ENCODE measurements at regions not wholly inside any gene's neighbourhood (a gene's known extent, or its start where the extent isn't known, plus 50 kb on each side); places are given as distances from the start of the nearest gene placed in this dataset.
"Not testable (repeated sequence)": the region's sequence is repeated elsewhere in the genome, so short reads cannot be mapped to it uniquely, and the experiment has no call there.

- not testable (repeated sequence) for H3K27me3 ChIP-seq (ENCODE audit: control insufficient read depth, insufficient read depth, low read length); H3K36me3 ChIP-seq (ENCODE audit: control insufficient read depth, insufficient read depth, low read length); H3K9me3 ChIP-seq (ENCODE audit: control insufficient read depth, insufficient read depth, low read length); H3K9ac ChIP-seq (ENCODE audit: low read depth, low read length); H3K4me3 ChIP-seq (ENCODE audit: low read depth, low read length); H3K4me1 ChIP-seq (ENCODE audit: control insufficient read depth, insufficient read depth, low read length); H3K27ac ChIP-seq (ENCODE audit: low read depth, low read length)
These were observed 176.1 kb downstream of the BTBD3 start for GRCh38 chr20:12093797-12094190.

GRCh38 chr20:12095180-12095920 is 177.7 kb downstream of the BTBD3 start:
- H3K9me3 ChIP-seq (ENCODE audit: control insufficient read depth, insufficient read depth, low read length), result no peaks in the 10 kb centered on the region
- no peaks in the 10 kb centered on the region for H3K36me3 ChIP-seq (ENCODE audit: control insufficient read depth, insufficient read depth, low read length)
- H3K27me3 ChIP-seq (ENCODE audit: control insufficient read depth, insufficient read depth, low read length), result no peaks in the 10 kb centered on the region
- H3K4me3 ChIP-seq (ENCODE audit: low read depth, low read length), result no peak overlapping the region
- H3K4me1 ChIP-seq (ENCODE audit: control insufficient read depth, insufficient read depth, low read length), result no peaks in the 10 kb centered on the region
- H3K9ac ChIP-seq (ENCODE audit: low read depth, low read length), result no peak overlapping the region
- no peak overlapping the region for H3K27ac ChIP-seq (ENCODE audit: low read depth, low read length)

- no peaks in the 10 kb centered on the region for H3K9me3 ChIP-seq (ENCODE audit: control insufficient read depth, insufficient read depth, low read length)
- no peak overlapping the region for H3K4me3 ChIP-seq (ENCODE audit: low read depth, low read length)
- no peaks in the 10 kb centered on the region for H3K36me3 ChIP-seq (ENCODE audit: control insufficient read depth, insufficient read depth, low read length)
- no peak overlapping the region for H3K9ac ChIP-seq (ENCODE audit: low read depth, low read length)
- no peaks in the 10 kb centered on the region for H3K4me1 ChIP-seq (ENCODE audit: control insufficient read depth, insufficient read depth, low read length)
- no peaks in the 10 kb centered on the region for H3K27me3 ChIP-seq (ENCODE audit: control insufficient read depth, insufficient read depth, low read length)
- H3K27ac ChIP-seq (ENCODE audit: low read depth, low read length), result no peak overlapping the region
These were observed 180.7 kb downstream of the BTBD3 start for GRCh38 chr20:12098421-12098820.

- H3K4me3 ChIP-seq (ENCODE audit: low read depth, low read length), result no peak overlapping the region
- no peaks in the 10 kb centered on the region for H3K36me3 ChIP-seq (ENCODE audit: control insufficient read depth, insufficient read depth, low read length)
- H3K4me1 ChIP-seq (ENCODE audit: control insufficient read depth, insufficient read depth, low read length), result no peaks in the 10 kb centered on the region
- H3K9me3 ChIP-seq (ENCODE audit: control insufficient read depth, insufficient read depth, low read length), result no peaks in the 10 kb centered on the region
- H3K27me3 ChIP-seq (ENCODE audit: control insufficient read depth, insufficient read depth, low read length), result no peaks in the 10 kb centered on the region
- H3K9ac ChIP-seq (ENCODE audit: low read depth, low read length), result no peak overlapping the region
- no peak overlapping the region for H3K27ac ChIP-seq (ENCODE audit: low read depth, low read length)
These were observed 191.2 kb downstream of the BTBD3 start for GRCh38 chr20:12108846-12109245.

GRCh38 chr20:12110274-12110673 is 192.6 kb downstream of the BTBD3 start:
- H3K36me3 ChIP-seq (ENCODE audit: control insufficient read depth, insufficient read depth, low read length), result no peaks in the 10 kb centered on the region
- H3K27ac ChIP-seq (ENCODE audit: low read depth, low read length), result no peak overlapping the region
- H3K9ac ChIP-seq (ENCODE audit: low read depth, low read length), result no peak overlapping the region
- no peaks in the 10 kb centered on the region for H3K9me3 ChIP-seq (ENCODE audit: control insufficient read depth, insufficient read depth, low read length)
- no peak overlapping the region for H3K4me3 ChIP-seq (ENCODE audit: low read depth, low read length)
- no peaks in the 10 kb centered on the region for H3K4me1 ChIP-seq (ENCODE audit: control insufficient read depth, insufficient read depth, low read length)
- H3K27me3 ChIP-seq (ENCODE audit: control insufficient read depth, insufficient read depth, low read length), result no peaks in the 10 kb centered on the region

- no peaks in the 10 kb centered on the region for H3K36me3 ChIP-seq (ENCODE audit: control insufficient read depth, insufficient read depth, low read length)
- no peak overlapping the region for H3K4me3 ChIP-seq (ENCODE audit: low read depth, low read length)
- no peak overlapping the region for H3K27ac ChIP-seq (ENCODE audit: low read depth, low read length)
- no peaks in the 10 kb centered on the region for H3K9me3 ChIP-seq (ENCODE audit: control insufficient read depth, insufficient read depth, low read length)
- H3K9ac ChIP-seq (ENCODE audit: low read depth, low read length), result no peak overlapping the region
- H3K4me1 ChIP-seq (ENCODE audit: control insufficient read depth, insufficient read depth, low read length), result no peaks in the 10 kb centered on the region
- H3K27me3 ChIP-seq (ENCODE audit: control insufficient read depth, insufficient read depth, low read length), result no peaks in the 10 kb centered on the region
These were observed 193.0 kb downstream of the BTBD3 start for GRCh38 chr20:12110711-12111110.

- Histone ChIP-seq H3K4me1 (ENCODE audit: control insufficient read depth, insufficient read depth, low read length) (no peaks in the 10 kb centered on the region), H3K27ac (ENCODE audit: low read depth, low read length) (no peak overlapping the region), H3K36me3 (ENCODE audit: control insufficient read depth, insufficient read depth, low read length) (no peaks in the 10 kb centered on the region), H3K27me3 (ENCODE audit: control insufficient read depth, insufficient read depth, low read length) (no peaks in the 10 kb centered on the region), H3K9me3 (ENCODE audit: control insufficient read depth, insufficient read depth, low read length) (no peaks in the 10 kb centered on the region), H3K9ac (ENCODE audit: low read depth, low read length) (no peak overlapping the region), H3K4me3 (ENCODE audit: low read depth, low read length) (no peak overlapping the region)
These were observed 193.9 kb downstream of the BTBD3 start for GRCh38 chr20:12111431-12112088.

GRCh38 chr20:12112089-12112474 is 194.4 kb downstream of the BTBD3 start:
- Histone ChIP-seq H3K27ac (ENCODE audit: low read depth, low read length) (no peak overlapping the region), H3K27me3 (ENCODE audit: control insufficient read depth, insufficient read depth, low read length) (no peaks in the 10 kb centered on the region), H3K9ac (ENCODE audit: low read depth, low read length) (no peak overlapping the region), H3K36me3 (ENCODE audit: control insufficient read depth, insufficient read depth, low read length) (no peaks in the 10 kb centered on the region), H3K9me3 (ENCODE audit: control insufficient read depth, insufficient read depth, low read length) (no peaks in the 10 kb centered on the region), H3K4me1 (ENCODE audit: control insufficient read depth, insufficient read depth, low read length) (no peaks in the 10 kb centered on the region), H3K4me3 (ENCODE audit: low read depth, low read length) (no peak overlapping the region)

- Histone ChIP-seq H3K27ac (ENCODE audit: low read depth, low read length) (no peak overlapping the region), H3K36me3 (ENCODE audit: control insufficient read depth, insufficient read depth, low read length) (no peaks in the 10 kb centered on the region)
These were observed 195.0 kb downstream of the BTBD3 start for GRCh38 chr20:12112665-12113064.

GRCh38 chr20:12113075-12113467 is 195.4 kb downstream of the BTBD3 start:
- Histone ChIP-seq H3K27me3 (ENCODE audit: control insufficient read depth, insufficient read depth, low read length) (no peaks in the 10 kb centered on the region), H3K4me3 (ENCODE audit: low read depth, low read length) (no peak overlapping the region), H3K9me3 (ENCODE audit: control insufficient read depth, insufficient read depth, low read length) (no peaks in the 10 kb centered on the region), H3K36me3 (ENCODE audit: control insufficient read depth, insufficient read depth, low read length) (no peaks in the 10 kb centered on the region), H3K9ac (ENCODE audit: low read depth, low read length) (no peak overlapping the region), H3K27ac (ENCODE audit: low read depth, low read length) (no peak overlapping the region), H3K4me1 (ENCODE audit: control insufficient read depth, insufficient read depth, low read length) (no peaks in the 10 kb centered on the region)

More at GRCh38 chr20:12112665-12113064, 195.0 kb downstream of the BTBD3 start:
- Histone ChIP-seq H3K27me3 (ENCODE audit: control insufficient read depth, insufficient read depth, low read length) (no peaks in the 10 kb centered on the region), H3K9me3 (ENCODE audit: control insufficient read depth, insufficient read depth, low read length) (no peaks in the 10 kb centered on the region), H3K4me3 (ENCODE audit: low read depth, low read length) (no peak overlapping the region), H3K4me1 (ENCODE audit: control insufficient read depth, insufficient read depth, low read length) (no peaks in the 10 kb centered on the region), H3K9ac (ENCODE audit: low read depth, low read length) (no peak overlapping the region)

- H3K9ac ChIP-seq (ENCODE audit: low read depth, low read length), result no peak overlapping the region
- H3K4me1 ChIP-seq (ENCODE audit: control insufficient read depth, insufficient read depth, low read length), result no peaks in the 10 kb centered on the region
- H3K9me3 ChIP-seq (ENCODE audit: control insufficient read depth, insufficient read depth, low read length), result no peaks in the 10 kb centered on the region
- no peak overlapping the region for H3K27ac ChIP-seq (ENCODE audit: low read depth, low read length)
- no peaks in the 10 kb centered on the region for H3K36me3 ChIP-seq (ENCODE audit: control insufficient read depth, insufficient read depth, low read length)
- no peaks in the 10 kb centered on the region for H3K27me3 ChIP-seq (ENCODE audit: control insufficient read depth, insufficient read depth, low read length)
- no peak overlapping the region for H3K4me3 ChIP-seq (ENCODE audit: low read depth, low read length)
These were observed 196.0 kb downstream of the BTBD3 start for GRCh38 chr20:12113468-12114371.
